ENCODE measurements at regions not wholly inside any gene's neighbourhood (a gene's known extent, or its start where the extent isn't known, plus 50 kb on each side); places are given as distances from the start of the nearest gene placed in this dataset.

DNA sequence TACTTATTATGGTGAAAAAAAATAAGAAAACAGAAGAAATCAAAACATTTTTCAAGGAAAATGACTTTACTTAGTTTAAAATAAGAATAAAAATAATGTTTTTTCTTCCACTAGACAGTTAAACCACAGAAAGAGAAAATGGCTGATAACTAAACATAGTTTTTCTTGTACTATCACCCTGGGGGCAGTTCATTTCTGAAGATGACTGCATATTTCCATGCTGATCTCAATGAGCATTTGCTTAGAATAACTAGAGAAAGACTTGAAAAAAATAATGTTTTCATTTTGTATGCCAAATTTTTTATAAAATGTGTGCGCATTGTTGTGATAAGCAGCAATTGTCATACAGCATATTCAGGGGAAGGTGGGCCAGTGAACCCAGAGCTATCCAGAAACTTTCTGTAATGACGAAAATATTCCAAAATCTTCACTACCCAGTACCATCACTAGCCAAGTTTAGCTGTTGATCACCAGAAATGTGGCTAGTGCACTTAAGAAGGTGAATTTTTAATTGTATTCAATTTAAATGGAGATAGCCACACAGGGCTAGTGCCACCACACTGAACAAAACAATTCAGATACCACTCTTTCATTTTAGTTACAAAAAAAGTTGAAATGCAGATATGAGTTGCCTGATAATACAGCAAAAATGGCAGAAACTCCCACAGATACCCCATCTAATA lies 513.4 kb upstream of the NETO1 start:
- Histone ChIP-seq H4K12ac (ENCODE audit: low read depth, low read length) (no peak overlapping the region), H2AK5ac (ENCODE audit: low read length) (no peak overlapping the region), H3K14ac (ENCODE audit: low read length) (no peak overlapping the region), H3K23ac (ENCODE audit: low read length) (no peak overlapping the region), H3K4me2 (ENCODE audit: low read length) (no peak overlapping the region), H2BK5ac (ENCODE audit: low read depth, low read length, poor library complexity) (no peak overlapping the region), H3K36me3 (ENCODE audit: control insufficient read depth in 1 of 2, insufficient read depth in 2 of 2, low read length in 2 of 2) (no peaks in the 10 kb centered on the region), H2AFZ (ENCODE audit: insufficient read depth, low read length, poor library complexity) (no peak overlapping the region), H3K27me3 (ENCODE audit: insufficient read depth, low read length) (no peaks in the 10 kb centered on the region), H3K79me2 (ENCODE audit: control insufficient read depth, insufficient read depth, low read length, poor library complexity) (no peaks in the 10 kb centered on the region), H4K91ac (ENCODE audit: low read depth, low read length) (no peak overlapping the region), H2BK12ac (ENCODE audit: low read length) (no peak overlapping the region), H3K4me1 (ENCODE audit: control insufficient read depth in 1 of 2, insufficient read depth in 2 of 2, low read length in 2 of 2) (no peaks in the 10 kb centered on the region), H3K9me3 (ENCODE audit: insufficient read depth, low read depth, low read length) (no peaks in the 10 kb centered on the region), H3K18ac (ENCODE audit: low read length) (no peak overlapping the region), H4K8ac (ENCODE audit: low read depth, low read length) (no peak overlapping the region), H3K79me1 (ENCODE audit: low read length) (no peaks in the 10 kb centered on the region), H3K4ac (ENCODE audit: low read depth, low read length) (no peak overlapping the region), H3K9ac (ENCODE audit: low read length) (no peak overlapping the region), H2BK120ac (ENCODE audit: insufficient read depth, low read length, poor library complexity) (no peak overlapping the region), H3K27ac (ENCODE audit: low read depth, low read length) (no peak overlapping the region), H3K4me3 (ENCODE audit: low read depth, low read length) (no peak overlapping the region)
- peak in 1 of 2 donors; percentile 2 for DNase-seq
- WGBS (ENCODE audit: extremely low coverage, insufficient coverage, insufficient read length): no CpG with 5 or more reads among the region's 2 CpGs

GRCh38 chr18:73366713-73367112 lies 498.9 kb upstream of the NETO1 start:
- no peak overlapping the region for H3K4me2 ChIP-seq (ENCODE audit: low read length)
- H2AK5ac ChIP-seq (ENCODE audit: low read length): no peak overlapping the region
- H2AFZ ChIP-seq (ENCODE audit: insufficient read depth, low read length, poor library complexity): no peak overlapping the region
- no peak overlapping the region for H3K23ac ChIP-seq (ENCODE audit: low read length)
- no peak overlapping the region for H4K8ac ChIP-seq (ENCODE audit: low read depth, low read length)
- H3K27ac ChIP-seq (ENCODE audit: low read depth, low read length): no peak overlapping the region
- no peak overlapping the region for H3K14ac ChIP-seq (ENCODE audit: low read length)
- no peak overlapping the region for H2BK5ac ChIP-seq (ENCODE audit: low read depth, low read length, poor library complexity)
- H3K79me2 ChIP-seq (ENCODE audit: control insufficient read depth, insufficient read depth, low read length, poor library complexity): no peaks in the 10 kb centered on the region
- DNase-seq: no peak
- H2BK120ac ChIP-seq (ENCODE audit: insufficient read depth, low read length, poor library complexity): no peak overlapping the region
- H3K18ac ChIP-seq (ENCODE audit: low read length): no peak overlapping the region
- H3K36me3 ChIP-seq (ENCODE audit: control insufficient read depth in 1 of 2, insufficient read depth in 2 of 2, low read length in 2 of 2): no peaks in the 10 kb centered on the region
- no CpG with 5 or more reads among the region's 3 CpGs for WGBS (ENCODE audit: extremely low coverage, insufficient coverage, insufficient read length)
- no peak overlapping the region for H2BK12ac ChIP-seq (ENCODE audit: low read length)
- H3K79me1 ChIP-seq (ENCODE audit: low read length): no peaks in the 10 kb centered on the region
- H4K12ac ChIP-seq (ENCODE audit: low read depth, low read length): no peak overlapping the region
- no peaks in the 10 kb centered on the region for H3K9me3 ChIP-seq (ENCODE audit: insufficient read depth, low read depth, low read length)
- H3K4me1 ChIP-seq (ENCODE audit: control insufficient read depth in 1 of 2, insufficient read depth in 2 of 2, low read length in 2 of 2): no peaks in the 10 kb centered on the region
- no peak overlapping the region for H4K91ac ChIP-seq (ENCODE audit: low read depth, low read length)
- no peak overlapping the region for H3K4me3 ChIP-seq (ENCODE audit: low read depth, low read length)
- H3K4ac ChIP-seq (ENCODE audit: low read depth, low read length): no peak overlapping the region
- no peak overlapping the region for H3K9ac ChIP-seq (ENCODE audit: low read length)
- no peaks in the 10 kb centered on the region for H3K27me3 ChIP-seq (ENCODE audit: insufficient read depth, low read length)

- H2BK120ac ChIP-seq (ENCODE audit: insufficient read depth, low read length, poor library complexity): no peak overlapping the region
- no peak overlapping the region for H2BK12ac ChIP-seq (ENCODE audit: low read length)
- no peak overlapping the region for H4K91ac ChIP-seq (ENCODE audit: low read depth, low read length)
- no peak overlapping the region for H2BK5ac ChIP-seq (ENCODE audit: low read depth, low read length, poor library complexity)
- H3K4me3 ChIP-seq (ENCODE audit: low read depth, low read length): no peak overlapping the region
- no peak for DNase-seq
- no peaks in the 10 kb centered on the region for H3K36me3 ChIP-seq (ENCODE audit: control insufficient read depth in 1 of 2, insufficient read depth in 2 of 2, low read length in 2 of 2)
- no peak overlapping the region for H3K14ac ChIP-seq (ENCODE audit: low read length)
- H4K8ac ChIP-seq (ENCODE audit: low read depth, low read length): no peak overlapping the region
- no peaks in the 10 kb centered on the region for H3K4me1 ChIP-seq (ENCODE audit: control insufficient read depth in 1 of 2, insufficient read depth in 2 of 2, low read length in 2 of 2)
- no peak overlapping the region for H3K18ac ChIP-seq (ENCODE audit: low read length)
- no peaks in the 10 kb centered on the region for H3K79me1 ChIP-seq (ENCODE audit: low read length)
- H2AFZ ChIP-seq (ENCODE audit: insufficient read depth, low read length, poor library complexity): no peak overlapping the region
- H4K12ac ChIP-seq (ENCODE audit: low read depth, low read length): no peak overlapping the region
- no peak overlapping the region for H2AK5ac ChIP-seq (ENCODE audit: low read length)
- H3K23ac ChIP-seq (ENCODE audit: low read length): no peak overlapping the region
- H3K9ac ChIP-seq (ENCODE audit: low read length): no peak overlapping the region
- H3K79me2 ChIP-seq (ENCODE audit: control insufficient read depth, insufficient read depth, low read length, poor library complexity): no peaks in the 10 kb centered on the region
- H3K4me2 ChIP-seq (ENCODE audit: low read length): no peak overlapping the region
- no peaks in the 10 kb centered on the region for H3K27me3 ChIP-seq (ENCODE audit: insufficient read depth, low read length)
- no peak overlapping the region for H3K4ac ChIP-seq (ENCODE audit: low read depth, low read length)
- WGBS (ENCODE audit: extremely low coverage, insufficient coverage, insufficient read length): no CpG with 5 or more reads among the region's 4 CpGs
- H3K27ac ChIP-seq (ENCODE audit: low read depth, low read length): no peak overlapping the region
- H3K9me3 ChIP-seq (ENCODE audit: insufficient read depth, low read depth, low read length): no peaks in the 10 kb centered on the region
Measured at GRCh38 chr18:73365018-73365417, 497.2 kb upstream of the NETO1 start.

DNA sequence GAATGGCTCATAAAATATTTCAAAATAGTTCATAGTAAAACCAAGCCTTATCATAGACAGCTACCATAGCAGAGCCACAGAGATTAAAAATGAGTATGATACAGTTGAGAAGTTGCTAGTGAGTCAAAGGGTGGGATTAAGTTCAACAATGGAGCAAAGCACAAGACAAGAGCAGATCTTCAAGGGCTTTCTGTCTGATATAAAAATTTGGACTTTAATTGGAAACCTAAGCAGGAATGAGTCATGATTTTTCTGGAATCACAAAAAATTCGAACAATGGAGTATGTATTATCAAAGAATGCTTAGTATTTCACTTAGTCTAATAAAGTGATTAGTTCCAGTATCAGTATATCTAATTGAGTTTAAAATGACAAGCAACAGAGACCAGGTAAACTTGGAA lies 487.3 kb upstream of the NETO1 start:
- no peak overlapping the region for H3K4me3 ChIP-seq (ENCODE audit: low read depth, low read length)
- no peak overlapping the region for H4K8ac ChIP-seq (ENCODE audit: low read depth, low read length)
- no peaks in the 10 kb centered on the region for H3K79me1 ChIP-seq (ENCODE audit: low read length)
- no peaks in the 10 kb centered on the region for H3K4me1 ChIP-seq (ENCODE audit: control insufficient read depth in 1 of 2, insufficient read depth in 2 of 2, low read length in 2 of 2)
- H2AK5ac ChIP-seq (ENCODE audit: low read length): no peak overlapping the region
- H3K27ac ChIP-seq (ENCODE audit: low read depth, low read length): no peak overlapping the region
- H3K14ac ChIP-seq (ENCODE audit: low read length): no peak overlapping the region
- no peak overlapping the region for H3K18ac ChIP-seq (ENCODE audit: low read length)
- no peaks in the 10 kb centered on the region for H3K36me3 ChIP-seq (ENCODE audit: control insufficient read depth in 1 of 2, insufficient read depth in 2 of 2, low read length in 2 of 2)
- DNase-seq: no peak
- H4K91ac ChIP-seq (ENCODE audit: low read depth, low read length): no peak overlapping the region
- no CpG with 5 or more reads among the region's 1 CpG for WGBS (ENCODE audit: extremely low coverage, insufficient coverage, insufficient read length)
- H3K27me3 ChIP-seq (ENCODE audit: insufficient read depth, low read length): no peaks in the 10 kb centered on the region
- H4K12ac ChIP-seq (ENCODE audit: low read depth, low read length): no peak overlapping the region
- H3K79me2 ChIP-seq (ENCODE audit: control insufficient read depth, insufficient read depth, low read length, poor library complexity): no peaks in the 10 kb centered on the region
- no peak overlapping the region for H2BK5ac ChIP-seq (ENCODE audit: low read depth, low read length, poor library complexity)
- H2BK12ac ChIP-seq (ENCODE audit: low read length): no peak overlapping the region
- H2AFZ ChIP-seq (ENCODE audit: insufficient read depth, low read length, poor library complexity): no peak overlapping the region
- no peaks in the 10 kb centered on the region for H3K9me3 ChIP-seq (ENCODE audit: insufficient read depth, low read depth, low read length)
- H3K9ac ChIP-seq (ENCODE audit: low read length): no peak overlapping the region
- H3K4ac ChIP-seq (ENCODE audit: low read depth, low read length): no peak overlapping the region
- H3K23ac ChIP-seq (ENCODE audit: low read length): no peak overlapping the region
- no peak overlapping the region for H2BK120ac ChIP-seq (ENCODE audit: insufficient read depth, low read length, poor library complexity)
- H3K4me2 ChIP-seq (ENCODE audit: low read length): no peak overlapping the region

Measured in trophoblast cell (in vitro differentiated cells and primary cell).